Loucy (cell line): ENCODE measurements at regions not wholly inside any gene's neighbourhood (a gene's known extent, or its start where the extent isn't known, plus 50 kb on each side); places are given as distances from the start of the nearest gene placed in this dataset.

Source experiments
- H2AFZ ChIP-seq: fragments of 200-600 bp; sonication (generic); 2 replicates; pipeline ENCODE4 v1.6.0; 2016; ENCODE audit warnings: antibody characterized with exemption, mild to moderate bottlenecking, low read length, moderate library complexity
- H3F3A ChIP-seq: fragments of 200-600 bp; 2 replicates; pipeline ENCODE4 v1.6.0; 2016; ENCODE audit warnings: antibody characterized with exemption, low read depth, mild to moderate bottlenecking
- H3K27me3 ChIP-seq: fragments of 200-600 bp; sonication (generic); 2 replicates; pipeline ENCODE4 v1.6.1; 2014; ENCODE audit warnings: low read length, mild to moderate bottlenecking; ENCODE audit not compliant: insufficient read depth, poor library complexity, severe bottlenecking
- H3K36me3 ChIP-seq: fragments of 200-600 bp; sonication (generic); 2 replicates; pipeline ENCODE4 v1.6.1; 2016; ENCODE audit warnings: low read length; ENCODE audit not compliant: insufficient read depth
- H3K4me1 ChIP-seq: fragments of 200-600 bp; sonication (generic); 2 replicates; pipeline ENCODE4 v1.5.1; 2014; ENCODE audit warnings: low read length, mild to moderate bottlenecking; ENCODE audit not compliant: insufficient read depth, poor library complexity, severe bottlenecking
- H3K4me2 ChIP-seq: fragments of 200-600 bp; sonication (generic); 2 replicates; pipeline ENCODE4 v1.6.0; 2014; ENCODE audit warnings: antibody characterized with exemption, low read length, low read depth, mild to moderate bottlenecking; ENCODE audit not compliant: poor library complexity, severe bottlenecking
- H3K4me3 ChIP-seq: fragments of 200-600 bp; sonication (generic); 2 replicates; pipeline ENCODE4 v1.5.1; 2014; ENCODE audit warnings: low read length, mild to moderate bottlenecking, mixed read lengths; ENCODE audit not compliant: poor library complexity, severe bottlenecking
- H3K79me2 ChIP-seq: fragments of 200-600 bp; sonication (generic); 2 replicates; pipeline ENCODE4 v1.6.1; 2014; ENCODE audit warnings: low read length; ENCODE audit not compliant: insufficient read depth
- H3K9ac ChIP-seq: fragments of 200-600 bp; sonication (generic); 2 replicates; pipeline ENCODE4 v1.6.0; 2014; ENCODE audit warnings: mild to moderate bottlenecking, low read depth, low read length, moderate library complexity; ENCODE audit not compliant: poor library complexity, severe bottlenecking
- H3K9me2 ChIP-seq: fragments of 200-600 bp; sonication (generic); replicated peaks from 2 replicates; pipeline ENCODE4 v1.6.1; 2016; ENCODE audit warnings: low read depth, low read length, mixed read lengths
- H3K9me3 ChIP-seq: fragments of 200-600 bp; sonication (generic); 2 replicates; pipeline ENCODE4 v1.6.1; 2014; ENCODE audit warnings: mild to moderate bottlenecking, antibody characterized with exemption, low read length, low read depth; ENCODE audit not compliant: insufficient read depth
- H4K20me1 ChIP-seq: fragments of 200-600 bp; sonication (generic); 2 replicates; pipeline ENCODE4 v1.6.0; 2014; ENCODE audit warnings: antibody characterized with exemption, low read length, mild to moderate bottlenecking; ENCODE audit not compliant: insufficient read depth, poor library complexity, severe bottlenecking
- EZH2phosphoT487 ChIP-seq: fragments of 200-600 bp; IDR thresholded peaks from 2 replicates; pipeline ENCODE4 v1.6.1; 2018; ENCODE audit warnings: antibody characterized with exemption, mild to moderate bottlenecking, moderate library complexity, borderline replicate concordance
- TF ChIP-seq, protein P1 (sequence below): fragments of 200-600 bp; sonication (generic); conservative IDR thresholded peaks from 2 replicates; pipeline ENCODE4 v1.5.1; 2014; ENCODE audit warnings: mild to moderate bottlenecking, antibody characterized with exemption, low read length

DNA sequence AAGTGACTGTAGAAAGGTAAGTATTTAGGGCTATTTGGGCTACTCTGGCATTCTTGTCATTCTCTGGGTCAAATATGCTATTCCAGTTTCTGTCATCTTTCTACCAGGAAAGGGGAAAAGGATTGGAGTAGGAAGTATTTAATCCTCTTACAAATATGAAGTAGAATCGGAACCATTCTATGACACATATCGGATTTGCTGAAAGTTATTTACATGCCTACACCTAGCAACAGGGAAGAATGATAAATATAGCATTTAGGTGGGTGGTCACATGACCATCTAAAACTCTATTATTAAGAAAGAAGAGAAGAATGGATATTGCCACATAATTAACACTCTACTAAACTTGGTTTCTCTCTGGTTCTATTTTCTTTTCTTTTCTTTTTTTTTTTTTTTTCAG is 1353.1 kb downstream of the ZPLD1 start:
- no peaks in the 10 kb centered on the region for H3K79me2 ChIP-seq
- H3K27me3 ChIP-seq = no peaks in the 10 kb centered on the region
- H3K4me2 ChIP-seq = no peak overlapping the region
- no peaks in the 10 kb centered on the region for H3K9me2 ChIP-seq
- H2AFZ ChIP-seq = no peak overlapping the region
- H3F3A ChIP-seq = no peaks in the 10 kb centered on the region
- no peaks in the 10 kb centered on the region for H3K9me3 ChIP-seq
- H3K9ac ChIP-seq = no peak overlapping the region
- H3K4me3 ChIP-seq = no peak overlapping the region
- H3K36me3 ChIP-seq = no peaks in the 10 kb centered on the region
- no peaks in the 10 kb centered on the region for H4K20me1 ChIP-seq
- TF ChIP-seq, protein P1, sequence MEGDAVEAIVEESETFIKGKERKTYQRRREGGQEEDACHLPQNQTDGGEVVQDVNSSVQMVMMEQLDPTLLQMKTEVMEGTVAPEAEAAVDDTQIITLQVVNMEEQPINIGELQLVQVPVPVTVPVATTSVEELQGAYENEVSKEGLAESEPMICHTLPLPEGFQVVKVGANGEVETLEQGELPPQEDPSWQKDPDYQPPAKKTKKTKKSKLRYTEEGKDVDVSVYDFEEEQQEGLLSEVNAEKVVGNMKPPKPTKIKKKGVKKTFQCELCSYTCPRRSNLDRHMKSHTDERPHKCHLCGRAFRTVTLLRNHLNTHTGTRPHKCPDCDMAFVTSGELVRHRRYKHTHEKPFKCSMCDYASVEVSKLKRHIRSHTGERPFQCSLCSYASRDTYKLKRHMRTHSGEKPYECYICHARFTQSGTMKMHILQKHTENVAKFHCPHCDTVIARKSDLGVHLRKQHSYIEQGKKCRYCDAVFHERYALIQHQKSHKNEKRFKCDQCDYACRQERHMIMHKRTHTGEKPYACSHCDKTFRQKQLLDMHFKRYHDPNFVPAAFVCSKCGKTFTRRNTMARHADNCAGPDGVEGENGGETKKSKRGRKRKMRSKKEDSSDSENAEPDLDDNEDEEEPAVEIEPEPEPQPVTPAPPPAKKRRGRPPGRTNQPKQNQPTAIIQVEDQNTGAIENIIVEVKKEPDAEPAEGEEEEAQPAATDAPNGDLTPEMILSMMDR = no peak
- TF ChIP-seq EZH2phosphoT487 = no peak
- H3K4me1 ChIP-seq = no peaks in the 10 kb centered on the region

DNA sequence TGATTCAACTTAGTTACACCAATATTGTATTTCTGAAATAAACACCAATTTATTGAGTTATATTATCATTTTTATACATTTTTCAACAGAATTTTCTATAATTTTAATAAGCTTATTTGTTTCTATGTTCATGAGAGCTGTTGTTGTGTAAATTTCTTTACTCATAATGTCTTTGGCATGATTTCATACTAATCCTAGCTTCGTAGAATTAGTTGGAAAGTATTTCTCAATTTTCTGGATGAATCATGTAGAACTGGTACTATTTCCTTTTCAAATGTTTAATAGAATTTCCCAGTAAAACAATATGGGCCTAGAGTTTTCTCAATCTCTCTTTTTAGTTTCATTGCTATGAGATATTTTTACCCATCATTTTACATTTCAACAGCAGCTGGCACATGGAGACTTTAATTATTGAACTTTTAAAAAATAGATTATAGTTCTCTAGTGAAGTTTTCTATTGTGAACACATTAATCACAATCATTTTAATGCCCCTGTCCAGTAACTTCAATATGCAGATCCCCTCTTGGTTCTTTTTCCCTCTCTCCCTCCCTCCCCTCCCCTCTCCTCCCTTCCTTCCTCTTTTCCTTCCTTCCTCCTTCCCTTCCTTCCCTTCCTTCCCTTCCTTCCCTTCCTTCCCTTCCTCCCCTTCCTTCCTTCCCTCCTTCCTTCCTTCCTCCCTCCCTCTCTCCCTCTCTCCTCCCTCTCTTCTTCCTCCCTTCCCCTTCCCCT is 1357.1 kb downstream of the ZPLD1 start:
- no peaks in the 10 kb centered on the region for H3K9me3 ChIP-seq
- H3F3A ChIP-seq = no peaks in the 10 kb centered on the region
- H3K36me3 ChIP-seq = no peaks in the 10 kb centered on the region
- H2AFZ ChIP-seq = no peak overlapping the region
- no peak overlapping the region for H3K4me3 ChIP-seq
- H3K79me2 ChIP-seq = no peaks in the 10 kb centered on the region
- no peaks in the 10 kb centered on the region for H4K20me1 ChIP-seq
- no peak for TF ChIP-seq EZH2phosphoT487
- TF ChIP-seq, protein P1 = no peak
- H3K4me1 ChIP-seq = no peaks in the 10 kb centered on the region
- no peak overlapping the region for H3K9ac ChIP-seq
- no peaks in the 10 kb centered on the region for H3K9me2 ChIP-seq
- no peak overlapping the region for H3K4me2 ChIP-seq
- H3K27me3 ChIP-seq = no peaks in the 10 kb centered on the region

DNA sequence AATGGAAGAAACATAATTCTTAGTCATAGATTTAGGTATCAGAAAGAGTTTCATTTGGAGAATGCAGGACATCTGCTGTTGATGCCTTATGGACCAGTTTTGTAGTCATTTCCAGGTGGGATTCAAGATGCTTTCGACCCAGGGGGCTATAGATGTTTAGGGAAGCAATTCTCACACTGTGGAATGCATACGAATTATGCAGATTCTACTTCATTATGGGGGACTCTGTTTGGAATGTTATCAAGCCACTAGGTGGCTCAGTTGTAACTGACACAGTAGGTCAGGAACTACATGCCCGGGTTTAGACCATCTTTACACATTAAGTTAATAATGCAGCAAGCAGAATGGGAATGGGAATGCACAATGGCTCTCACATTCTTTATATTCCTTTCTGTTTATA is 1359.8 kb downstream of the ZPLD1 start:
- Histone ChIP-seq H3K4me1 (no peaks in the 10 kb centered on the region), H2AFZ (no peak overlapping the region), H4K20me1 (no peaks in the 10 kb centered on the region), H3K4me3 (no peak overlapping the region), H3K9me2 (no peaks in the 10 kb centered on the region), H3K27me3 (no peaks in the 10 kb centered on the region), H3K36me3 (no peaks in the 10 kb centered on the region), H3F3A (no peaks in the 10 kb centered on the region), H3K79me2 (no peaks in the 10 kb centered on the region), H3K9me3 (no peaks in the 10 kb centered on the region), H3K9ac (no peak overlapping the region), H3K4me2 (no peak overlapping the region)
- no peak for TF ChIP-seq EZH2phosphoT487
- TF ChIP-seq, protein P1 = peak; percentile 43
